ENCODE measurements at regions not wholly inside any gene's neighbourhood (a gene's known extent, or its start where the extent isn't known, plus 50 kb on each side); places are given as distances from the start of the nearest gene placed in this dataset.

- Histone ChIP-seq H3K18ac (ENCODE audit: extremely low read depth, low read length) (no peak overlapping the region), H2BK12ac (ENCODE audit: low read depth, low read length) (no peak overlapping the region), H3K23ac (ENCODE audit: insufficient read length) (no peak overlapping the region), H3K9ac (replicated peaks in 1 of 4; ENCODE audit: extremely low read depth in 1 of 4, low read depth in 3 of 4, low read length in 3 of 4) (no peak overlapping the region), H3K4me2 (ENCODE audit: insufficient read depth in 1 of 2, low read depth in 2 of 2, low read length in 2 of 2) (no peak overlapping the region), H4K5ac (ENCODE audit: insufficient read length, low read depth, low read length) (no peak overlapping the region), H3K4ac (replicated peaks; ENCODE audit: insufficient read length, low read depth, low read length) (no peak overlapping the region), H3K79me1 (ENCODE audit: low read depth, low read length) (no peaks in the 10 kb centered on the region), H4K8ac (ENCODE audit: extremely low read depth, insufficient read depth, low read length) (no peak overlapping the region), H3K4me3 (ENCODE audit: extremely low read depth in 1 of 4, insufficient read depth in 2 of 4, low read depth in 3 of 4, low read length in 4 of 4) (no peak overlapping the region), H4K20me1 (replicated peaks in 1 of 2; ENCODE audit: control insufficient read depth in 1 of 2, insufficient read depth in 2 of 2, low read length in 2 of 2) (no peaks in the 10 kb centered on the region), H3K36me3 (ENCODE audit: control insufficient read depth in 2 of 4, insufficient read depth in 4 of 4, low read length in 3 of 4) (no peaks in the 10 kb centered on the region), H3K79me2 (ENCODE audit: control insufficient read depth in 1 of 2, insufficient read depth in 2 of 2, low read length in 2 of 2) (no peaks in the 10 kb centered on the region), H2BK20ac (ENCODE audit: low read length) (no peak overlapping the region), H2AFZ (ENCODE audit: low read length) (no peak overlapping the region), H3K27me3 (replicated peaks in 1 of 4; ENCODE audit: control insufficient read depth in 3 of 4, extremely low read depth in 1 of 4, insufficient read depth in 3 of 4, low read length in 3 of 4) (no peaks in the 10 kb centered on the region), H3K4me1 (replicated peaks in 1 of 4; ENCODE audit: control insufficient read depth in 3 of 4, insufficient read depth in 4 of 4, low read length in 3 of 4) (no peaks in the 10 kb centered on the region), H3K27ac (ENCODE audit: low read depth, low read length) (no peak overlapping the region), H3K14ac (ENCODE audit: insufficient read length) (no peak overlapping the region), H2AK5ac (ENCODE audit: low read depth, low read length) (no peak overlapping the region), H3K56ac (replicated peaks; ENCODE audit: insufficient read length, low read depth, low read length) (no peak overlapping the region), H2BK15ac (ENCODE audit: low read length) (no peak overlapping the region), H3K23me2 (ENCODE audit: low read depth, low read length) (no peaks in the 10 kb centered on the region; the same call in 1 of the 2 replicates), H2BK120ac (replicated peaks; ENCODE audit: low read depth, low read length) (no peak overlapping the region), H3K9me3 (ENCODE audit: insufficient read depth in 2 of 2, low read depth in 1 of 2, low read length in 1 of 2) (no peaks in the 10 kb centered on the region), H2BK5ac (ENCODE audit: low read depth, low read length) (no peak overlapping the region), H4K91ac (replicated peaks; ENCODE audit: insufficient read length, low read length) (no peak overlapping the region)
- CTCF ChIA-PET (ENCODE audit: partially characterized antibody), result no interaction called here
- POLR2A ChIA-PET (ENCODE audit: partially characterized antibody), result no interaction called here
- WGBS, 2 experiments (ENCODE audit: extremely low coverage in 1 of 2, insufficient coverage in 1 of 2, insufficient read length in 1 of 2, insufficient replicate concordance in 2 of 2, low coverage in 1 of 2, low lambda C conversion rate in 2 of 2, missing lambda C conversion rate in 1 of 2), result 95% methylated on average over 8 of the region's 8 CpGs; no CpG with 5 or more reads in 1 of the 2 experiments
- DNase-seq (ENCODE audit: low read depth in 1 of 2, low spot score in 2 of 2), result no peak
- FAIRE-seq, result no peak
- TF ChIP-seq CHD2 (IDR thresholded peaks at IDR 0.05; ENCODE audit: low read length), result no peak
- TF ChIP-seq, protein P1, sequence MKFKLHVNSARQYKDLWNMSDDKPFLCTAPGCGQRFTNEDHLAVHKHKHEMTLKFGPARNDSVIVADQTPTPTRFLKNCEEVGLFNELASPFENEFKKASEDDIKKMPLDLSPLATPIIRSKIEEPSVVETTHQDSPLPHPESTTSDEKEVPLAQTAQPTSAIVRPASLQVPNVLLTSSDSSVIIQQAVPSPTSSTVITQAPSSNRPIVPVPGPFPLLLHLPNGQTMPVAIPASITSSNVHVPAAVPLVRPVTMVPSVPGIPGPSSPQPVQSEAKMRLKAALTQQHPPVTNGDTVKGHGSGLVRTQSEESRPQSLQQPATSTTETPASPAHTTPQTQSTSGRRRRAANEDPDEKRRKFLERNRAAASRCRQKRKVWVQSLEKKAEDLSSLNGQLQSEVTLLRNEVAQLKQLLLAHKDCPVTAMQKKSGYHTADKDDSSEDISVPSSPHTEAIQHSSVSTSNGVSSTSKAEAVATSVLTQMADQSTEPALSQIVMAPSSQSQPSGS (IDR thresholded peaks at IDR 0.05; ENCODE audit: low read length), result no peak
- TF ChIP-seq PHF8 (conservative IDR thresholded peaks at IDR 0.05; ENCODE audit: low read depth, low read length), result no peak
- no peak for TF ChIP-seq SUZ12 (IDR thresholded peaks at IDR 0.05; ENCODE audit: low read length)
- TF ChIP-seq SRF (IDR thresholded peaks at IDR 0.05; ENCODE audit: low read depth, low read length), result no peak
- TF ChIP-seq CBX8 (IDR thresholded peaks at IDR 0.05; ENCODE audit: borderline replicate concordance, low read depth, low read length), result no peak
- TF ChIP-seq POU5F1 (IDR thresholded peaks at IDR 0.05; ENCODE audit: low read depth, low read length), result no peak
- TF ChIP-seq SP2 (IDR thresholded peaks at IDR 0.05; ENCODE audit: low read length), result no peak
- no peak for TF ChIP-seq SIN3A (conservative IDR thresholded peaks at IDR 0.05 in 1 of 2, IDR thresholded peaks at IDR 0.05 in 1 of 2; ENCODE audit: low read depth in 1 of 2, low read length in 2 of 2)
- TF ChIP-seq MAX (IDR thresholded peaks at IDR 0.05), result no peak
- TF ChIP-seq TCF12 (IDR thresholded peaks at IDR 0.05; ENCODE audit: low read depth, low read length), result no peak
- TF ChIP-seq, protein P2, sequence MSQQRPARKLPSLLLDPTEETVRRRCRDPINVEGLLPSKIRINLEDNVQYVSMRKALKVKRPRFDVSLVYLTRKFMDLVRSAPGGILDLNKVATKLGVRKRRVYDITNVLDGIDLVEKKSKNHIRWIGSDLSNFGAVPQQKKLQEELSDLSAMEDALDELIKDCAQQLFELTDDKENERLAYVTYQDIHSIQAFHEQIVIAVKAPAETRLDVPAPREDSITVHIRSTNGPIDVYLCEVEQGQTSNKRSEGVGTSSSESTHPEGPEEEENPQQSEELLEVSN (IDR thresholded peaks at IDR 0.05), result no peak
- no peak for TF ChIP-seq TAF7 (optimal IDR thresholded peaks at IDR 0.05; ENCODE audit: borderline replicate concordance, low read depth, low read length)
Measured at GRCh38 chr2:104528101-104528500, 325.8 kb upstream of the POU3F3 start.

Data from H1 (cell line).